SK-MEL-5 (cell line): ENCODE measurements at regions not wholly inside any gene's neighbourhood (a gene's known extent, or its start where the extent isn't known, plus 50 kb on each side); places are given as distances from the start of the nearest gene placed in this dataset.

Experiments
- DNase-seq: peaks from one replicate; pipeline ENCODE4 v3.0.0-alpha.2; 2016; ENCODE audit warnings: low read depth, low spot score
- in situ Hi-C: cut with HindIII; loops from 2 replicates; pipeline ENCODE4 v1.10.0; 2016; ENCODE audit warnings: low sequenced_read_pairs, high pct_unique_total_duplicates, low pct_unique_long_range_greater_than_20kb

- no peak for DNase-seq
- in situ Hi-C loops, result no loop called here
Measured at GRCh38 chr1:165050246-165050645, 306.3 kb downstream of the LMX1A start.

GRCh38 chr1:165047994-165048393 lies 308.5 kb downstream of the LMX1A start:
- peak; percentile 32 for DNase-seq
- in situ Hi-C loops, result no loop called here

GRCh38 chr1:165045902-165046301 lies 310.6 kb downstream of the LMX1A start:
- in situ Hi-C loops, result no loop called here
- DNase-seq, result no peak

GRCh38 chr1:165040641-165041040 lies 315.9 kb downstream of the LMX1A start:
- in situ Hi-C loops, result no loop called here
- DNase-seq, result no peak

- in situ Hi-C loops, result no loop called here
Measured at GRCh38 chr1:165039996-165040395, 316.5 kb downstream of the LMX1A start.

GRCh38 chr1:165036403-165036802 lies 320.1 kb downstream of the LMX1A start:
- in situ Hi-C loops, result no loop called here
- DNase-seq, result no peak

More at GRCh38 chr1:165039996-165040395, 316.5 kb downstream of the LMX1A start:
- DNase-seq, result no peak

- in situ Hi-C loops, result no loop called here
- DNase-seq, result no peak
Measured at GRCh38 chr1:165034136-165034809, 322.2 kb downstream of the LMX1A start.

- in situ Hi-C loops, result no loop called here
- no peak for DNase-seq
Measured at GRCh38 chr1:165031001-165031400, 325.5 kb downstream of the LMX1A start.

GRCh38 chr1:165025805-165026204 lies 330.7 kb downstream of the LMX1A start:
- DNase-seq, result no peak
- in situ Hi-C loops, result no loop called here

GRCh38 chr1:165014753-165015152 lies 341.8 kb downstream of the LMX1A start:
- DNase-seq, result no peak
- in situ Hi-C loops, result no loop called here

GRCh38 chr1:165011991-165012531 lies 344.5 kb downstream of the LMX1A start:
- no peak for DNase-seq
- in situ Hi-C loops, result no loop called here

GRCh38 chr1:165011186-165011585 lies 345.3 kb downstream of the LMX1A start:
- in situ Hi-C loops, result no loop called here
- no peak for DNase-seq

GRCh38 chr1:165010418-165011070 lies 346.0 kb downstream of the LMX1A start:
- in situ Hi-C loops, result no loop called here
- no peak for DNase-seq

- in situ Hi-C loops, result no loop called here
Measured at GRCh38 chr1:165006831-165007230, 349.7 kb downstream of the LMX1A start.

GRCh38 chr1:164999146-164999545 lies 357.4 kb downstream of the LMX1A start:
- in situ Hi-C loops, result no loop called here
- DNase-seq, result peak; percentile 48

More at GRCh38 chr1:165006831-165007230, 349.7 kb downstream of the LMX1A start:
- no peak for DNase-seq

GRCh38 chr1:164991763-164992314 lies 364.7 kb downstream of the LMX1A start:
- no peak for DNase-seq
- in situ Hi-C loops, result no loop called here

- in situ Hi-C loops, result no loop called here
- DNase-seq, result peak; percentile 2
Measured at GRCh38 chr1:164983023-164983650, 373.4 kb downstream of the LMX1A start.

GRCh38 chr1:164982545-164982944 lies 374.0 kb downstream of the LMX1A start:
- no peak for DNase-seq
- in situ Hi-C loops, result no loop called here
